SHP77 treated with DMSO at 0.1 percent for 48 hours (cell line): ENCODE measurements at regions not wholly inside any gene's neighbourhood (a gene's known extent, or its start where the extent isn't known, plus 50 kb on each side); places are given as distances from the start of the nearest gene placed in this dataset.
A peak's percentile ranks its signal among the peaks of the same experiment; 100 is the strongest.
"Not testable (repeated sequence)": the region's sequence is repeated elsewhere in the genome, so short reads cannot be mapped to it uniquely, and the experiment has no call there.

Experiments used
- DNase-seq: peaks from one replicate; lab custom pipeline; 2025; lab: John Stamatoyannopoulos, UW

- no peak for DNase-seq
Measured at GRCh38 chr12:114616081-114616480, 67.9 kb downstream of the TBX3 start.

- no peak for DNase-seq
Measured at GRCh38 chr12:114614040-114614439, 69.9 kb downstream of the TBX3 start.

- DNase-seq, result no peak
Measured at GRCh38 chr12:114612062-114612461, 71.9 kb downstream of the TBX3 start.

GRCh38 chr12:114611145-114612018 lies 72.6 kb downstream of the TBX3 start:
- DNase-seq, result no peak

GRCh38 chr12:114608509-114608908 lies 75.5 kb downstream of the TBX3 start:
- DNase-seq, result no peak

- DNase-seq, result no peak
Measured at GRCh38 chr12:114605918-114606317, 78.1 kb downstream of the TBX3 start.

GRCh38 chr12:114604606-114605005 lies 79.4 kb downstream of the TBX3 start:
- DNase-seq, result no peak

GRCh38 chr12:114600584-114600983 lies 83.4 kb downstream of the TBX3 start:
- not testable (repeated sequence) for DNase-seq

GRCh38 chr12:114598111-114598510 lies 85.9 kb downstream of the TBX3 start:
- DNase-seq, result no peak

- DNase-seq, result no peak
Measured at GRCh38 chr12:114592946-114593345, 91.0 kb downstream of the TBX3 start.

GRCh38 chr12:114588061-114588460 lies 95.9 kb downstream of the TBX3 start:
- DNase-seq, result no peak

- DNase-seq, result no peak
Measured at GRCh38 chr12:114580306-114580705, 103.7 kb downstream of the TBX3 start.

GRCh38 chr12:114579389-114579788 lies 104.6 kb downstream of the TBX3 start:
- no peak for DNase-seq

GRCh38 chr12:114562654-114563053 lies 121.3 kb downstream of the TBX3 start:
- no peak for DNase-seq

GRCh38 chr12:114555451-114555850 lies 128.5 kb downstream of the TBX3 start:
- no peak for DNase-seq

GRCh38 chr12:114547636-114548035 lies 136.3 kb downstream of the TBX3 start:
- no peak for DNase-seq

- no peak for DNase-seq
Measured at GRCh38 chr12:114530417-114530816, 124.5 kb upstream of the TBX5 start.

- DNase-seq, result no peak
Measured at GRCh38 chr12:114529966-114530365, 124.0 kb upstream of the TBX5 start.

GRCh38 chr12:114528766-114529165 lies 122.8 kb upstream of the TBX5 start:
- DNase-seq, result no peak

GRCh38 chr12:114521160-114521559 lies 115.2 kb upstream of the TBX5 start:
- DNase-seq, result not testable (repeated sequence)

- no peak for DNase-seq
Measured at GRCh38 chr12:114512351-114512750, 106.4 kb upstream of the TBX5 start.

GRCh38 chr12:114508529-114509129 lies 102.7 kb upstream of the TBX5 start:
- DNase-seq, result peak; percentile 38

- DNase-seq, result no peak
Measured at GRCh38 chr12:114506651-114507050, 100.7 kb upstream of the TBX5 start.

GRCh38 chr12:114504311-114504710 lies 98.4 kb upstream of the TBX5 start:
- no peak for DNase-seq
